ENCODE measurements at regions not wholly inside any gene's neighbourhood (a gene's known extent, or its start where the extent isn't known, plus 50 kb on each side); places are given as distances from the start of the nearest gene placed in this dataset.

- Histone ChIP-seq H3K9me3 (no peaks in the 10 kb centered on the region), H3K27ac (peak overlapping the region; percentile 44 to 89 (median 72)), H3K27me3 (no peaks in the 10 kb centered on the region), H3K4me3 (replicated peaks in 1 of 3) (no peak overlapping the region), H3K4me1 (peaks cover 21 to 49% of the 10 kb centered on the region in 2 donors), H3K36me3 (no peaks in the 10 kb centered on the region)
- no peak for DNase-seq
- TF ChIP-seq POLR2A (IDR thresholded peaks at IDR 0.05) = no peak
- TF ChIP-seq CTCF (IDR thresholded peaks at IDR 0.05) = no peak
- WGBS, 2 donors = 94 to 96% methylated on average over 3 of the region's 3 CpGs
- intact Hi-C loops (cut with DNase I) = no loop called here
Measured at GRCh38 chr10:78870458-78870857, 198.3 kb upstream of the ZMIZ1 start.

- TF ChIP-seq POLR2A (IDR thresholded peaks at IDR 0.05) (no peak), CTCF (IDR thresholded peaks at IDR 0.05) (no peak)
- DNase-seq = no peak
- Histone ChIP-seq H3K9me3 (no peaks in the 10 kb centered on the region), H3K27ac (no peak overlapping the region), H3K4me3 (replicated peaks in 1 of 3) (no peak overlapping the region), H3K4me1 (peaks cover 17 to 37% of the 10 kb centered on the region in 2 donors), H3K36me3 (no peaks in the 10 kb centered on the region), H3K27me3 (no peaks in the 10 kb centered on the region)
- intact Hi-C loops (cut with DNase I) = no loop called here
- WGBS, 2 donors = 98% methylated on average over 3 of the region's 3 CpGs
Measured at GRCh38 chr10:78871796-78872195, 197.0 kb upstream of the ZMIZ1 start.

- H3K4me3 ChIP-seq (replicated peaks in 1 of 3) = no peak overlapping the region
- WGBS, 2 donors = 97 to 98% methylated on average over 5 of the region's 5 CpGs
- H3K27ac ChIP-seq = no peak overlapping the region
- intact Hi-C loops (cut with DNase I) = no loop called here
- no peak for TF ChIP-seq POLR2A (IDR thresholded peaks at IDR 0.05)
- TF ChIP-seq CTCF (IDR thresholded peaks at IDR 0.05) = no peak
- H3K36me3 ChIP-seq = no peaks in the 10 kb centered on the region
- no peaks in the 10 kb centered on the region for H3K27me3 ChIP-seq
- H3K4me1 ChIP-seq = peaks cover 17 to 22% of the 10 kb centered on the region in 2 donors
- H3K9me3 ChIP-seq = no peaks in the 10 kb centered on the region
- DNase-seq = no peak
Measured at GRCh38 chr10:78873413-78873812, 195.4 kb upstream of the ZMIZ1 start.

GRCh38 chr10:78875331-78875877 lies 193.4 kb upstream of the ZMIZ1 start:
- no peaks in the 10 kb centered on the region for H3K36me3 ChIP-seq
- H3K27ac ChIP-seq = no peak overlapping the region
- no peak for DNase-seq
- H3K4me3 ChIP-seq (replicated peaks in 1 of 3) = no peak overlapping the region
- H3K9me3 ChIP-seq = no peaks in the 10 kb centered on the region
- intact Hi-C loops (cut with DNase I) = no loop called here
- WGBS, 2 donors = 88 to 89% methylated on average over 2 of the region's 2 CpGs
- TF ChIP-seq CTCF (IDR thresholded peaks at IDR 0.05) (no peak), POLR2A (IDR thresholded peaks at IDR 0.05) (no peak)
- H3K4me1 ChIP-seq = peaks cover 0 to 2% of the 10 kb centered on the region in 2 donors
- H3K27me3 ChIP-seq = no peaks in the 10 kb centered on the region

GRCh38 chr10:78875932-78876331 lies 192.8 kb upstream of the ZMIZ1 start:
- H3K27ac ChIP-seq = no peak overlapping the region
- 86 to 96% methylated on average over 4 of the region's 4 CpGs for WGBS, 2 donors
- TF ChIP-seq POLR2A (IDR thresholded peaks at IDR 0.05) (no peak), CTCF (IDR thresholded peaks at IDR 0.05) (no peak)
- no peak overlapping the region for H3K4me3 ChIP-seq (replicated peaks in 1 of 3)
- H3K9me3 ChIP-seq = no peaks in the 10 kb centered on the region
- DNase-seq = no peak
- H3K27me3 ChIP-seq = no peaks in the 10 kb centered on the region
- intact Hi-C loops (cut with DNase I) = no loop called here
- H3K36me3 ChIP-seq = no peaks in the 10 kb centered on the region
- H3K4me1 ChIP-seq = no peaks in the 10 kb centered on the region

Measured in thyroid gland (tissue), 4 donors.